ENCODE measurements at regions not wholly inside any gene's neighbourhood (a gene's known extent, or its start where the extent isn't known, plus 50 kb on each side); places are given as distances from the start of the nearest gene placed in this dataset.

- TF ChIP-seq CTCF (IDR thresholded peaks at IDR 0.05 in 8 of 11, conservative IDR thresholded peaks at IDR 0.05 in 3 of 11) (no peak), POLR2AphosphoS5 (IDR thresholded peaks at IDR 0.05) (no peak), POLR2A (IDR thresholded peaks at IDR 0.05) (no peak)
Measured at GRCh38 chr3:159378396-159379194, 576.7 kb downstream of the MFSD1 start.

Measured in spleen (tissue), 7 donors.